ENCODE measurements at regions not wholly inside any gene's neighbourhood (a gene's known extent, or its start where the extent isn't known, plus 50 kb on each side); places are given as distances from the start of the nearest gene placed in this dataset.
"Not testable (repeated sequence)": the region's sequence is repeated elsewhere in the genome, so short reads cannot be mapped to it uniquely, and the experiment has no call there.

GRCh38 chr9:108048406-108049025, 558.9 kb upstream of the KLF4 start:
- H3K79me2 ChIP-seq (ENCODE audit: insufficient read depth, low read length) = no peaks in the 10 kb centered on the region
- H3F3A ChIP-seq (ENCODE audit: low read depth) = no peaks in the 10 kb centered on the region
- H3K9ac ChIP-seq (ENCODE audit: low read depth, low read length, poor library complexity, severe bottlenecking) = no peak overlapping the region
- no peaks in the 10 kb centered on the region for H3K36me3 ChIP-seq (ENCODE audit: insufficient read depth, low read length)
- no peak overlapping the region for H2AFZ ChIP-seq (ENCODE audit: low read length)
- no peak overlapping the region for H3K4me2 ChIP-seq (ENCODE audit: low read depth, low read length, poor library complexity, severe bottlenecking)
- H3K4me1 ChIP-seq (ENCODE audit: insufficient read depth, low read length, poor library complexity, severe bottlenecking) = no peaks in the 10 kb centered on the region
- no peaks in the 10 kb centered on the region for H3K27me3 ChIP-seq (ENCODE audit: insufficient read depth, low read length, poor library complexity, severe bottlenecking)
- no peak overlapping the region for H3K4me3 ChIP-seq (ENCODE audit: low read length, poor library complexity, severe bottlenecking)
- no peaks in the 10 kb centered on the region; the same call in 1 of the 2 replicates for H3K9me3 ChIP-seq (ENCODE audit: insufficient read depth, low read depth, low read length)
- TF ChIP-seq CTCF (conservative IDR thresholded peaks at IDR 0.05; ENCODE audit: low read length) (no peak), EZH2phosphoT487 (IDR thresholded peaks at IDR 0.05; ENCODE audit: borderline replicate concordance) (no peak)
- no peaks in the 10 kb centered on the region for H3K9me2 ChIP-seq (replicated peaks; ENCODE audit: low read depth, low read length)
- H4K20me1 ChIP-seq (ENCODE audit: insufficient read depth, low read length, poor library complexity, severe bottlenecking) = no peaks in the 10 kb centered on the region

DNA sequence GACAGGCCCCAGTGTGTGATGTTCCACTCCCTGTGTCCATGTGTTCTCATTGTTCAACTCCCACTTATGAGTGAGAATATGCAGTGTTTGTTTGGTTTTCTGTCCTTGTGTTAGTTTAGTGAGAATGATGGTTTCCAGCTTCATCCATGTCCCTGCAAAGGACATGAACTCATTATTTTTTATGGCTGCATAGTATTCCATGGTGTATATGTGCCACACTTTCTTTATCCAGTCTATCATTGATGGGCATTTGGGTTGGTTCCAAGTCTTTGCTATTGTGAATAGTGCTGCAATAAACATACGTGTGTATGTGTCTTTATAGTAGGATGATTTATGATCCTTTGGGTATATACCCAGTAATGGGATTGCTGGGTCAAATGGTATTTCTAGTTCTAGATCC, 558.2 kb upstream of the KLF4 start:
- not testable (repeated sequence) for H3K9ac ChIP-seq (ENCODE audit: low read depth, low read length, poor library complexity, severe bottlenecking); H3K27me3 ChIP-seq (ENCODE audit: insufficient read depth, low read length, poor library complexity, severe bottlenecking); H4K20me1 ChIP-seq (ENCODE audit: insufficient read depth, low read length, poor library complexity, severe bottlenecking); H3F3A ChIP-seq (ENCODE audit: low read depth); H3K36me3 ChIP-seq (ENCODE audit: insufficient read depth, low read length); H3K4me3 ChIP-seq (ENCODE audit: low read length, poor library complexity, severe bottlenecking); H3K9me2 ChIP-seq (replicated peaks; ENCODE audit: low read depth, low read length); H3K4me2 ChIP-seq (ENCODE audit: low read depth, low read length, poor library complexity, severe bottlenecking); H3K9me3 ChIP-seq (ENCODE audit: insufficient read depth, low read depth, low read length); H3K4me1 ChIP-seq (ENCODE audit: insufficient read depth, low read length, poor library complexity, severe bottlenecking); H2AFZ ChIP-seq (ENCODE audit: low read length); H3K79me2 ChIP-seq (ENCODE audit: insufficient read depth, low read length)

GRCh38 chr9:108047264-108047663, 557.7 kb upstream of the KLF4 start:
- Histone ChIP-seq H3F3A (ENCODE audit: low read depth) (no peaks in the 10 kb centered on the region), H3K9me3 (ENCODE audit: insufficient read depth, low read depth, low read length) (no peaks in the 10 kb centered on the region; the same call in 1 of the 2 replicates), H3K4me1 (ENCODE audit: insufficient read depth, low read length, poor library complexity, severe bottlenecking) (no peaks in the 10 kb centered on the region), H3K9me2 (replicated peaks; ENCODE audit: low read depth, low read length) (no peaks in the 10 kb centered on the region), H2AFZ (ENCODE audit: low read length) (no peak overlapping the region), H3K79me2 (ENCODE audit: insufficient read depth, low read length) (no peaks in the 10 kb centered on the region), H3K9ac (ENCODE audit: low read depth, low read length, poor library complexity, severe bottlenecking) (no peak overlapping the region), H3K27me3 (ENCODE audit: insufficient read depth, low read length, poor library complexity, severe bottlenecking) (no peaks in the 10 kb centered on the region), H3K36me3 (ENCODE audit: insufficient read depth, low read length) (no peaks in the 10 kb centered on the region), H4K20me1 (ENCODE audit: insufficient read depth, low read length, poor library complexity, severe bottlenecking) (no peaks in the 10 kb centered on the region), H3K4me2 (ENCODE audit: low read depth, low read length, poor library complexity, severe bottlenecking) (no peak overlapping the region), H3K4me3 (ENCODE audit: low read length, poor library complexity, severe bottlenecking) (no peak overlapping the region)
- no peak for TF ChIP-seq EZH2phosphoT487 (IDR thresholded peaks at IDR 0.05; ENCODE audit: borderline replicate concordance)
- TF ChIP-seq CTCF (conservative IDR thresholded peaks at IDR 0.05; ENCODE audit: low read length) = no peak

- Histone ChIP-seq H3K27me3 (ENCODE audit: insufficient read depth, low read length, poor library complexity, severe bottlenecking) (no peaks in the 10 kb centered on the region), H3F3A (ENCODE audit: low read depth) (no peaks in the 10 kb centered on the region), H3K4me3 (ENCODE audit: low read length, poor library complexity, severe bottlenecking) (no peak overlapping the region), H2AFZ (ENCODE audit: low read length) (no peak overlapping the region), H3K4me2 (ENCODE audit: low read depth, low read length, poor library complexity, severe bottlenecking) (no peak overlapping the region), H3K9me3 (ENCODE audit: insufficient read depth, low read depth, low read length) (no peaks in the 10 kb centered on the region; the same call in 1 of the 2 replicates), H4K20me1 (ENCODE audit: insufficient read depth, low read length, poor library complexity, severe bottlenecking) (no peaks in the 10 kb centered on the region), H3K9ac (ENCODE audit: low read depth, low read length, poor library complexity, severe bottlenecking) (no peak overlapping the region), H3K9me2 (replicated peaks; ENCODE audit: low read depth, low read length) (no peaks in the 10 kb centered on the region), H3K36me3 (ENCODE audit: insufficient read depth, low read length) (no peaks in the 10 kb centered on the region), H3K79me2 (ENCODE audit: insufficient read depth, low read length) (no peaks in the 10 kb centered on the region), H3K4me1 (ENCODE audit: insufficient read depth, low read length, poor library complexity, severe bottlenecking) (no peaks in the 10 kb centered on the region)
- TF ChIP-seq CTCF (conservative IDR thresholded peaks at IDR 0.05; ENCODE audit: low read length) (no peak), EZH2phosphoT487 (IDR thresholded peaks at IDR 0.05; ENCODE audit: borderline replicate concordance) (no peak)
Measured at GRCh38 chr9:108045851-108046250, 556.3 kb upstream of the KLF4 start.

All from Loucy (cell line).